ENCODE measurements at regions not wholly inside any gene's neighbourhood (a gene's known extent, or its start where the extent isn't known, plus 50 kb on each side); places are given as distances from the start of the nearest gene placed in this dataset.

GRCh38 chr12:11946161-11946560, 124.6 kb upstream of the BCL2L14 start:
- DNase-seq = no peak

GRCh38 chr12:11947213-11947612, 123.5 kb upstream of the BCL2L14 start:
- DNase-seq = no peak

- no peak for DNase-seq
Observed at GRCh38 chr12:11949738-11950411, 120.9 kb upstream of the BCL2L14 start.

- no peak for DNase-seq
Observed at GRCh38 chr12:11951209-11951608, 119.5 kb upstream of the BCL2L14 start.

DNA sequence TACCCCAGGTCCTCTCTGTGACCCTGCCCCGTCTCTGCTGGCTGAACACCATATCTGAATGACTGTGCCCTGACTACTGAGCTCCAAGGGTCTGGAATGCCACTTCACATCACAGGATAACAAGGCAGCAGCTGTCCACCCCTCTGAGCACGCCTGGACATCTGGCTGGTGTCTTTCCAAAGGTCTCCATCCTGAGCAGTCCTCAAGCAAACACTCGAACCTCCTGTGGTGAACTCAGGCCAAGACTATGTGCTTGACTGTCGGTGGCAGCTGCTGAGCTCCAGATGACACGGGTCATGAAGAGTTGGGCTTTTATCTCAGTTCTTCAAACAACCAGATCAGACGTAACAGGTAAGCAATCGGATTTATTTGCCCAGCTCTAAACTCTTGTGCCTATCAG, 117.2 kb upstream of the BCL2L14 start:
- DNase-seq = no peak

GRCh38 chr12:11954181-11954580, 116.6 kb upstream of the BCL2L14 start:
- no peak for DNase-seq

GRCh38 chr12:11958221-11959091, 112.3 kb upstream of the BCL2L14 start:
- no peak for DNase-seq

- DNase-seq = no peak
Observed at GRCh38 chr12:11959117-11959823, 111.5 kb upstream of the BCL2L14 start.

- DNase-seq = no peak
Observed at GRCh38 chr12:11960646-11961045, 110.1 kb upstream of the BCL2L14 start.

- no peak for DNase-seq
Observed at GRCh38 chr12:11961686-11962085, 109.1 kb upstream of the BCL2L14 start.

- DNase-seq = no peak
Observed at GRCh38 chr12:11962860-11963259, 107.9 kb upstream of the BCL2L14 start.

DNA sequence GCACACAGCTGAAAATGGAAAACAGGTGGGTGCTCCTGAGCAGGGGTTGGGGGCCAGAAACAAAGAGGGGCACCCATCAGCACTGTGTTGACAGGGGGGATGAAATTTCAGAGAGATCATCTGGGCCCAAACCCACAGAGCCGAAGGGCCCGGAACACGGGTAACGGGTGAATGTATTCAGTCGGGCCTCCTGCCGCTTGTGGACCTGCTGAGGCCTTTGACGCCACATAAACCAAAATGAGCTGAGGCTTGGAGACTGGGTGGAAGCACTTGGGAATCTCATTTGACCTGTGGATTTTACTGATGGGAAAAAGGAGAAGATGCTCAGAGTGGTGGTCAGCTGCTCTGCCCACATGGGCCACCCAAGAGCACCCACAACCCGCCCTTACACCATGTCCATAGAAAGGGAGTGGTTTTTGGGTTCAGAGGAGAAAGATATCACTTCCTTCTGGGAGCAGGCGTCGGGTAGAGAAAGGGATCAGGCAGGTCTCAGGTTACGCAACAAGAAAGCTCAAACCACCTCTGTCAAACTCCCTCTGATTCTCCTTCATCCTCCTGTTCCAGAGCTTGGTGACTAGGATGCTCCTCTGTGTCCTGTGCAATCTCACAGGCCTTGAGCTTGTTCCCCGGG, 106.8 kb upstream of the BCL2L14 start:
- no peak for DNase-seq

DNA sequence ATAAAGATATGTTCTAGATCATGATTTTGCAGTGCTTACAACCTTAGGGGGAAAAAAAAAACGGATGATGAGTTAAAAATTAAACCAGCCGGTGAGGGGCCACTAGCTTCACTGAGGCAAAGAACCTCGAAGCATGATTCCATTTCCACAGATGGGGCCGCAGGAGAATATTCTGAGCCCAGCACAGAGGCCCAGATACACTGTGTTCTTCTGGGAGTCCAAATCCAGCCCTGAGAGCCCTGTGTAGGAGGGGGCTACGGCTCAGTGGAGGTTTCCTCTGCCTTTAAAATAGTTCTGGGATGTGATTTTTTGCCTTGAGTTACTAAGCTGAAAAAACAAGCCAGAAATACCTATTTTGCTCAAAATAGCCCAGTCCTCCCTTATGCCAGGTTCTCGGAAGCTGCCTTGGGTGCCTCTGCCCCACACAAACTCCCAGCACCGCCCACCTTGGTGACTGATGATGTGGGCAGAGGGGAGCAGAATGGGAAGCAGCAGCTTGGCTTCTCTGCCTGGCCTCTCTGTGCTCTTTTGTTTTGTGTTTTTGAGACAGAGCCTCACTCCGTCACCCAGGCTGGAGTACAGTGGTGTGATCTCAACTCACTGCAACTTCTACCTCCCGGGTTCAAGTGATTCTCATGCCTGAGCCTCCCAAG, 105.4 kb upstream of the BCL2L14 start:
- DNase-seq = no peak

GRCh38 chr12:11967376-11968047, 103.2 kb upstream of the BCL2L14 start:
- DNase-seq = no peak

- no peak for DNase-seq
Observed at GRCh38 chr12:11968048-11968383, 102.7 kb upstream of the BCL2L14 start.

DNA sequence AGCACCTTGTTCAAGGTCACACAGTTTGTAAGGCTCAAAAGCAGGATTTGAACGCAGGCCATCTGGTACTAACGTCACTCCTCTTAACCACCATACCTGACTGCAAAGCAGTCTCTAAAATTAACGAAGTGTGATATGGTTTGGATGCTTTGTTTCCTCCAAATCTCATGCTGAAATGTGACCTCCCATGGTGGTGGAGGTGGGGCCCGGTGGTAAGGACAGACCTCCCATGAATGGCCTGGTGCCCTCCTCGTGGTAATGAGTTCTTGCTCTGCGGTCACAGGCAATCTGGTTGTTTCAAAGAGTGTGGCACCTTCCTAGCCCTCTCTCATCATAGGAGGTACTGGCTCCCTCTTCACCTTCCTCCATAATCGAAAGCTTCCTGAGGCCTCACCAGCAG, 102.2 kb upstream of the BCL2L14 start:
- no peak for DNase-seq

GRCh38 chr12:11969437-11970154, 101.1 kb upstream of the BCL2L14 start:
- DNase-seq = no peak

DNA sequence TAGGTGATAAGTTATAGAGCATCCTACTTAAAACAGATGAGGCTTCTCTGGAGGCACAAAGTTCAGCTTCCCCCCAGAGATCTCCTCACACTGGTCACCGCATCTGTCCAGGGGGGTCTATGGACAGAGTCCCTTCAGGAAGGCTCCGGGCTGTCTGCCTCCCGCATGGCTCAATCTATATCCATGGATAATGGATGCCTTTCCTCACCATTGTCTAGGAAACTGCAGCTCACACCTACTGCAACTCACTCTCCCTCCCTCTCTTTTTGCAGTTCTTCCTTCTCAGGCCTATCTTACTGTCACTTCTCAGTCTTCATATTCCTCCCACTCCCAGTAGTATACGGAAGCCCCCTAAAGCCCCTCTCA, 100.6 kb upstream of the BCL2L14 start:
- DNase-seq = no peak

DNA sequence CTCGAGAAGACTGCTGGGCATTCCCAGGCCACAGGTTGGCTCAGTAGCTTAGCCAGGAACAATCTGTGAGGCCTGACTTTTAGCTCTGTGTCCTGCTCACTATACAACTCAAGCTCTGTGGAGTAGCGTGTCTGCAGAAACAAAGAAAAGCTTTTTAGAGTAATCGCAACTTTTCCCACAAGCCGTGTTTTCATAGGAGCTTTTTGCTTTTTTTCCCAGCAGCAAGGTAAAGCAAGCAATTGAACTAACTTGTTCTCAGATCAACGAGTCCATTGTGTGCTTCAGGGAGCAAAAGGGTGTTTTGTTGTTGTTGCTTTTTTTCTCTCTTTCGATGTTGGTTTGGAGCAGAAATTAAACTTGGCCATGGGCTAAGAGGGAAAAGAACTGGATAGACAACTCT, 97.3 kb upstream of the BCL2L14 start:
- no peak for DNase-seq

DNA sequence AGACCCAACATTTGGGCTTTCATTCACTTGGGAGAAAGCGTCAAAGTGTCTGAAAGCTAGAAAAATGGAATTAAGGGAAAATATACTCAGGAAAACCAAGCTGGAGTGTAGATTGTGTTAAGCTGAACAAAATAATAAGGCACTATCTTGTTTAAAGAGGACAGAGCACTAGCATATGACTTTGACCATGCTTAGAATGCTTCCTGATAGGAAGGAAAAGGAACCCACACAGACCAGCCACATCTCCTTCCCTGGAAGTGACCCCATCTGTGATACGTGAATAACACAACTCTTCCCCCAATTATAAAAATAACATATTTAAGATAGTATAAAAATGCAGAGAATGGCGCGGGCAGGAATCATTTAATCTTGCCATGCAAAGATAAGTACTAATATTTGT, 94.7 kb upstream of the BCL2L14 start:
- no peak for DNase-seq

GRCh38 chr12:11978726-11979384, 91.9 kb upstream of the BCL2L14 start:
- DNase-seq = no peak

Measured in stimulated activated naive CD4-positive, alpha-beta T cell (primary cell).